ENCODE measurements at regions not wholly inside any gene's neighbourhood (a gene's known extent, or its start where the extent isn't known, plus 50 kb on each side); places are given as distances from the start of the nearest gene placed in this dataset.

GRCh38 chr9:80231318-80232236, 659.8 kb downstream of the TLE4 start:
- H3K4me2 ChIP-seq (ENCODE audit: insufficient read depth in 1 of 2, low read depth in 2 of 2, low read length in 2 of 2), result no peak overlapping the region
- H2BK15ac ChIP-seq (ENCODE audit: low read length), result no peak overlapping the region
- H3K36me3 ChIP-seq (ENCODE audit: control insufficient read depth in 2 of 4, insufficient read depth in 4 of 4, low read length in 3 of 4), result no peaks in the 10 kb centered on the region
- CTCF ChIA-PET (ENCODE audit: partially characterized antibody), result interaction anchor here (1.2 kb wide), 1 partner anchor 54 kb away, joined by 3 read pairs; no protein-coding TSS in a partner anchor
- H3K23ac ChIP-seq (ENCODE audit: insufficient read length), result no peak overlapping the region
- H3K27me3 ChIP-seq (replicated peaks in 1 of 4; ENCODE audit: control insufficient read depth in 3 of 4, extremely low read depth in 1 of 4, insufficient read depth in 3 of 4, low read length in 3 of 4), result no peaks in the 10 kb centered on the region
- H2AK5ac ChIP-seq (ENCODE audit: low read depth, low read length), result no peak overlapping the region
- no peak overlapping the region for H3K56ac ChIP-seq (replicated peaks; ENCODE audit: insufficient read length, low read depth, low read length)
- no peaks in the 10 kb centered on the region for H3K9me3 ChIP-seq (ENCODE audit: insufficient read depth in 2 of 2, low read depth in 1 of 2, low read length in 1 of 2)
- DNase-seq (ENCODE audit: low read depth in 1 of 2, low spot score in 2 of 2), result no peak
- no peaks in the 10 kb centered on the region for H3K4me1 ChIP-seq (replicated peaks in 1 of 4; ENCODE audit: control insufficient read depth in 3 of 4, insufficient read depth in 4 of 4, low read length in 3 of 4)
- no peaks in the 10 kb centered on the region for H3K79me2 ChIP-seq (ENCODE audit: control insufficient read depth in 1 of 2, insufficient read depth in 2 of 2, low read length in 2 of 2)
- H3K4ac ChIP-seq (replicated peaks; ENCODE audit: insufficient read length, low read depth, low read length), result no peak overlapping the region
- no peak overlapping the region for H3K27ac ChIP-seq (ENCODE audit: low read depth, low read length)
- no peak overlapping the region for H3K14ac ChIP-seq (ENCODE audit: insufficient read length)
- no peak overlapping the region for H2AFZ ChIP-seq (ENCODE audit: low read length)
- no peak for FAIRE-seq
- no peaks in the 10 kb centered on the region for H4K20me1 ChIP-seq (replicated peaks in 1 of 2; ENCODE audit: control insufficient read depth in 1 of 2, insufficient read depth in 2 of 2, low read length in 2 of 2)
- no peak overlapping the region for H2BK120ac ChIP-seq (replicated peaks; ENCODE audit: low read depth, low read length)
- H2BK20ac ChIP-seq (ENCODE audit: low read length), result no peak overlapping the region
- no peak overlapping the region for H3K4me3 ChIP-seq (ENCODE audit: extremely low read depth in 1 of 4, insufficient read depth in 2 of 4, low read depth in 3 of 4, low read length in 4 of 4)
- H3K79me1 ChIP-seq (ENCODE audit: low read depth, low read length), result no peaks in the 10 kb centered on the region
- 96% methylated on average over 7 of the region's 7 CpGs; no CpG with 5 or more reads in 1 of the 2 experiments for WGBS, 2 experiments (ENCODE audit: extremely low coverage in 1 of 2, insufficient coverage in 1 of 2, insufficient read length in 1 of 2, insufficient replicate concordance in 2 of 2, low coverage in 1 of 2, low lambda C conversion rate in 2 of 2, missing lambda C conversion rate in 1 of 2)
- H4K8ac ChIP-seq (ENCODE audit: extremely low read depth, insufficient read depth, low read length), result no peak overlapping the region
- H3K9ac ChIP-seq (replicated peaks in 1 of 4; ENCODE audit: extremely low read depth in 1 of 4, low read depth in 3 of 4, low read length in 3 of 4), result no peak overlapping the region
- H4K5ac ChIP-seq (ENCODE audit: insufficient read length, low read depth, low read length), result no peak overlapping the region
- no peak overlapping the region; the same call in 1 of the 2 replicates for H2BK5ac ChIP-seq (ENCODE audit: low read depth, low read length)
- H2BK12ac ChIP-seq (ENCODE audit: low read depth, low read length), result no peak overlapping the region
- POLR2A ChIA-PET (ENCODE audit: partially characterized antibody), result no interaction called here
- no peaks in the 10 kb centered on the region for H3K23me2 ChIP-seq (ENCODE audit: low read depth, low read length)
- no peak overlapping the region for H3K18ac ChIP-seq (ENCODE audit: extremely low read depth, low read length)
- 0 out of 4 replicates have a peak, but pooled peaks of 1 of the 2 experiments have one; percentile 7 for TF ChIP-seq RAD21 (IDR thresholded peaks at IDR 0.05 in 1 of 2, conservative IDR thresholded peaks at IDR 0.05 in 1 of 2; ENCODE audit: low read depth in 2 of 2, low read length in 2 of 2)
- no peak for TF ChIP-seq GABPA (IDR thresholded peaks at IDR 0.05; ENCODE audit: borderline replicate concordance, insufficient read depth, low read length)
- H4K91ac ChIP-seq (replicated peaks; ENCODE audit: insufficient read length, low read length), result no peak overlapping the region
